Ramos (cell line): ENCODE measurements at regions not wholly inside any gene's neighbourhood (a gene's known extent, or its start where the extent isn't known, plus 50 kb on each side); places are given as distances from the start of the nearest gene placed in this dataset.

Source experiments
- in situ Hi-C: fragments of 300-500 bp; cut with MboI; formaldehyde crosslinking; loops from one replicate; pipeline ENCODE4 v1.14.3; 2022; ENCODE audit warnings: low sequenced_read_pairs; ENCODE audit not compliant: unreplicated experiment

GRCh38 chr1:29444081-29444715, 207.9 kb downstream of the PTPRU start:
- in situ Hi-C loops: no loop called here

DNA sequence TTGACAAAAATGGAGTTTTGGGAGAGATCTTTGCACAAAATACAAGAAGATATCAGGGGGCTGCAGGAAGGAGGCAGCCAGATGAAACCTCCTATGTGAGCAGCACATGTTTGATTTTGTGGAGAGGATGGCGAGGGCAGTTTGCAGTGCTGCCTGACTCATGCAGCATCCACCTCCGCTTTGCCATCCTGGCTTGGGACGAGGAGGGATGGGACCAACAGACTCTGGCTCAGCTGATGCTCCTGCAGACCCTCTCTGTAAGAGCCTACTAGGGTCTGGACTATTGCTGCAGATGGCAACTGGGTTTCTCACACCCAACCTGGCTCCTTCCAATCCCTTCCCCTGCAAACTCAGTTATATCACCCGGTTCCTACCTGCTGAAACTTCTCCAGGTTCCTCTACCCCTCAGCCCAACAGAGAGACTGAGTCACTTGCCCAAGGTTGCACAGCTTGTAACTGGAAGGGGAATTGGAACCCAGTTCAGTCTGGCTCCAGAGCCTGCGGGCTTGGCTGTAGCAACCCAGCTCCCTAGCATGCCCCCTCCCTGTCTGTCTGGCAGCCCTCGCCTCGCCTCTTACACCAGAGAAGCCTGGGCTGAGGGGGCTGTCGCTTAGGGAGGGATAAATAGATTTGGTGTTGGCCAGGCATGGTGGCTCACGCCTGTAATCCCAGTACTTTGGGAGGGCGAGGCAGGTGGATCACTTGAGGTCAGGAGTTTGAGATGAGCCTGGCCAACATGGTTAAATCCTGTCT, 205.8 kb downstream of the PTPRU start:
- in situ Hi-C loops: no loop called here

GRCh38 chr1:29439615-29440014, 203.3 kb downstream of the PTPRU start:
- in situ Hi-C loops: no loop called here

- in situ Hi-C loops: no loop called here
These were observed 202.7 kb downstream of the PTPRU start for GRCh38 chr1:29438991-29439390.

- in situ Hi-C loops: no loop called here
These were observed 201.6 kb downstream of the PTPRU start for GRCh38 chr1:29437946-29438345.

DNA sequence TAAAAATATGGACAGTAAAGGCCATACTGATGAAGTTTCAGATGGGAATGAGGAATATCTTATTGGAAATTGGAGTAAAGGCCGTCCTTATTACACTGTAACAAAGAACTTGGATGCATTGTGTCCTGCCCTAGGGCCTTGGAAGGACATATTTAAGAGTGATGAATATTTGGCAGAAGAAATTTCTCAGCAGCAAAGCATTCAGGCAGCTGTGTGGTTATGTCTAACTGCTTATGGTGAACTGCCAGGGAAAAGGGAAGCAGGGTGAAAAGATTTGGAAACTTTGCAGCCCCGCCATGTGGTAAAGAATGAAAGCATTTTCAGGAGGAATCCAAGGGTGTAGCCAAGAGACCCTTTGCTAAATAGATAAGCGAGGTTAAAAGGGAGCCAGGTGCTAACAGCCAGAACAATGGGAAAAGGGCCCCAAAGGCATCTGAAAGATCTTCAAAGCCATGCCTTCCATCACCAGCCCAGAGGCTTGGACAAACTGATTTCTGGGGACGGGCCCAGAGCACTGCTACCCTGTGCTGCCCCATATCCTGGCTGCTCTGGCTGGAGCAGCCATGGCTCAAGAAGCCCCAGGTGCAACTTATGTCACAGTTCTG, 200.0 kb downstream of the PTPRU start:
- in situ Hi-C loops: no loop called here

GRCh38 chr1:29433830-29434229, 197.5 kb downstream of the PTPRU start:
- in situ Hi-C loops: no loop called here

DNA sequence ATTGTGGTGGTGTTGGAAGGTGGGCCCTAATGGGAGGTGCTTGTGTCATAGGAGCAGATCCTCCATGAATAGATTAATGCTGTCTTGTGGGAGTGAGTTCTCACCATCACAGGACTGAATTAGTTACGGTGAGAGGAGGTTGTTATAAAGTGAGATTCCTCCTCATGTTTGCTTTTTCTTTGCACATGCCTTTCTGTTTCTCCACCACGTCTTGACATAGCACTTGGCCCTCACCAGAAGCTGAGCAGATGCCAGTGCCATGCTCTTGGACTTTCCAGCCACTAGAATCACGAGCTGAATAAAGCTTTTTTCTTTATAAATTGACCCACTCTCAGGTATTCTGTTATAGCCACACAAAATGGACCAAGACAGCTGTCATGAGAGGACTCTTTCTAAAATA, 194.8 kb downstream of the PTPRU start:
- in situ Hi-C loops: no loop called here

GRCh38 chr1:29429656-29430055, 193.3 kb downstream of the PTPRU start:
- in situ Hi-C loops: no loop called here

GRCh38 chr1:29428997-29429396, 192.7 kb downstream of the PTPRU start:
- in situ Hi-C loops: no loop called here

GRCh38 chr1:29428280-29428615, 191.9 kb downstream of the PTPRU start:
- in situ Hi-C loops: no loop called here

GRCh38 chr1:29427614-29428279, 191.4 kb downstream of the PTPRU start:
- in situ Hi-C loops: no loop called here

DNA sequence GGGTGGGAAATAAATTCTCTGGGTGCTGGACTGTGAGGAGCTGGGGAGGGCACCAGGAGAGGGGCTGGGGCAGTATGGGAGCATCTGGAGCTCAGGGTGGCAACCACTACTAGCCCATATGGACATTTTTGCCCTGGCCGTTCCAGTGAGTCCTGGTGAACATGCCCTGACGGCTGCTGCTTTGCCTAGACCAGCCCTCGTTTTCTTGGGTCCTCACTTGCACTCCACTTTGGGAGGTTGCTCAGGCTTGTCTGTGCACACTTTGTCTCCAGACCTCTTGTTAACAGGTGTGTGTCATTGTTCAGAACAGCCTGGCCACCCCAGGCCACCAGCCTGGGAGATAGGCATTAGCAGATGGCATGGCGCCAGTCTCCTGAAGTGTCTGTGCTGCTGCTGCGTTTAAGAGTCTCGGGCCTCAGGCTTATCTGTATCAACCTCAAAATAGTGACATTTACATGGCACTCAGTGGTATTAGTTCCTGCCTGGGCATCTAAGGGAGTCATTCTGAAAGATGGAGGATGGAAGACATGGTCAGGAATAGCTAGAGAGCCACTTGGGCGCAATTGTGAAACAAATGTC, 190.5 kb downstream of the PTPRU start:
- in situ Hi-C loops: no loop called here

GRCh38 chr1:29425631-29426030, 189.3 kb downstream of the PTPRU start:
- in situ Hi-C loops: no loop called here

- in situ Hi-C loops: no loop called here
These were observed 187.9 kb downstream of the PTPRU start for GRCh38 chr1:29424266-29424665.

GRCh38 chr1:29420202-29420601, 183.9 kb downstream of the PTPRU start:
- in situ Hi-C loops: no loop called here

GRCh38 chr1:29417971-29418370, 181.6 kb downstream of the PTPRU start:
- in situ Hi-C loops: no loop called here

GRCh38 chr1:29417147-29417858, 181.0 kb downstream of the PTPRU start:
- in situ Hi-C loops: no loop called here

DNA sequence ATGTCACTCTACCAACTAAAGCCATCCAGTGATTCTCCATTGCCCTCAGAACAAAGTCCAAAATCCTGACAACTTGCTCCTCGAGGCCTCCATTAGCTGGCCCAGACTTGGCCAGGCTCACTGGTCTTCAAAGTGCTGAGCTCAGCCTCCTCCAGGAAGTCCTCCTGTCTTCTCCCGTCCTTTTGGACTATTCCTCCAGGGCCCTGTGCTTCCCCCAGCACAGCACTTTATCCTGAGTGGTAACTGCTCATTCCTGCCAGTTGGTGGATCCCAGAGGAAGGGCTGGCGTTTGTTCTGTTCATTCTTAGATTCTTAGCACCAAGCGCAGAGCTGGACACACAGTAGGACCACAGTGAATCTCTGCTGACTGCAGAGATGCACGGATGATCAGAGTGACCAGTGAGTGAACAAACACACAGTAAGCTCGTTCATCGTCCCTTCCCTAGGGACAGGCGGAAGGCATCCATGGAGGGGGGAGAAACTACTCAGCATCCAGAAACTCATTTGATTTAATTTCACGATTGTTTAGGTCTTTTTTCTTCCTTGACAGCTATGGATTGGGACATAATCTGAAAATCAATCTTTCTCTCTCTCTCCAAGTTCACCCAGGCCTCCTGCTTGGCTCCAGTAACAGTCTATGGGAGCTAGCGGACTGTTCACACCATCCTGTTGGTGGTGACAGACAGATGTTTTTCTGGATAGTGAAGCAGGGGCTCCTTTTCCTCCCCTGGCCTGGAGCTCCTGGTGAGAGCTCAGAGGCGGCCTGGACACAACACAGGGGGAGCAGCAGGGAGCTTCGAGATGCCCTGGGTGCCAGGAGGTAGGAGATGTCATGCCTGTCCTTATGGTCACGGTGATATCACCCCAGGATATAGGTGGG, 180.2 kb downstream of the PTPRU start:
- in situ Hi-C loops: no loop called here
